H9 (cell line): ENCODE measurements at regions not wholly inside any gene's neighbourhood (a gene's known extent, or its start where the extent isn't known, plus 50 kb on each side); places are given as distances from the start of the nearest gene placed in this dataset.

Experiments
- DNase-seq: peaks from one replicate; pipeline ENCODE4 v3.0.0-alpha.2; 2017
- H2AFZ ChIP-seq: one replicate; pipeline ENCODE4 v1.6.1; 2013; ENCODE audit warnings: mild to moderate bottlenecking, low read length, control low read depth, moderate library complexity
- H2AK5ac ChIP-seq: 2 replicates; pipeline ENCODE4 v1.6.1; 2013; ENCODE audit warnings: low read length, control low read depth, mixed read lengths; ENCODE audit not compliant: insufficient read length
- H2BK120ac ChIP-seq: one replicate; pipeline ENCODE4 v1.6.1; 2013; ENCODE audit warnings: low read depth, mild to moderate bottlenecking, low read length, control low read depth, inconsistent platforms; ENCODE audit not compliant: poor library complexity, severe bottlenecking
- H2BK12ac ChIP-seq: 2 replicates; pipeline ENCODE4 v1.6.1; 2013; ENCODE audit warnings: low read length, control low read depth, mixed read lengths, low read depth; ENCODE audit not compliant: insufficient read length
- H2BK15ac ChIP-seq: 2 replicates; pipeline ENCODE4 v1.6.1; 2013; ENCODE audit warnings: low read depth, low read length, control low read depth
- H2BK20ac ChIP-seq: one replicate; pipeline ENCODE4 v1.6.1; 2013; ENCODE audit warnings: low read depth, mild to moderate bottlenecking, low read length, control low read depth, inconsistent platforms; ENCODE audit not compliant: poor library complexity, severe bottlenecking
- H2BK5ac ChIP-seq: 2 replicates; pipeline ENCODE4 v1.6.1; 2013; ENCODE audit warnings: low read length, control low read depth, mixed read lengths; ENCODE audit not compliant: insufficient read length
- H3K14ac ChIP-seq: 2 replicates; pipeline ENCODE4 v1.6.1; 2013; ENCODE audit warnings: low read length, control low read depth; ENCODE audit not compliant: insufficient read depth
- H3K18ac ChIP-seq: 2 replicates; pipeline ENCODE4 v1.6.1; 2013; ENCODE audit warnings: low read depth, mild to moderate bottlenecking, mixed read lengths, low read length, control low read depth; ENCODE audit not compliant: insufficient read length
- H3K23ac ChIP-seq: 2 replicates; pipeline ENCODE4 v1.6.1; 2013; ENCODE audit warnings: low read length, control low read depth, mixed read lengths, low read depth; ENCODE audit not compliant: insufficient read length
- H3K23me2 ChIP-seq: 2 replicates; pipeline ENCODE4 v1.6.1; 2013; ENCODE audit warnings: low read depth, mild to moderate bottlenecking, mixed read lengths, low read length, control low read depth; ENCODE audit not compliant: insufficient read length, poor library complexity, severe bottlenecking
- H3K27ac ChIP-seq: 2 replicates; pipeline ENCODE4 v1.5.1; 2013; ENCODE audit warnings: low read length, control low read depth, mixed read lengths, low read depth; ENCODE audit not compliant: insufficient read length
- H3K27me3 ChIP-seq: 2 replicates; pipeline ENCODE4 v1.6.1; 2013; ENCODE audit warnings: low read length, control low read depth, inconsistent platforms; ENCODE audit not compliant: insufficient read depth
- H3K4ac ChIP-seq: 2 replicates; pipeline ENCODE4 v1.6.1; 2013; ENCODE audit warnings: low read depth, mild to moderate bottlenecking, control low read depth, inconsistent platforms, low read length, moderate library complexity
- H3K4me1 ChIP-seq: 2 replicates; pipeline ENCODE4 v1.6.1; 2013; ENCODE audit warnings: low read length, control low read depth, inconsistent platforms; ENCODE audit not compliant: insufficient read depth
- H3K4me2 ChIP-seq: 2 replicates; pipeline ENCODE4 v1.6.1; 2013; ENCODE audit warnings: low read length, control low read depth, mixed read lengths; ENCODE audit not compliant: insufficient read length, insufficient read depth
- H3K56ac ChIP-seq: 2 replicates; pipeline ENCODE4 v1.6.1; 2013; ENCODE audit warnings: low read depth, mild to moderate bottlenecking, mixed read lengths, low read length, control low read depth; ENCODE audit not compliant: insufficient read length
- H3K79me1 ChIP-seq: 2 replicates; pipeline ENCODE4 v1.6.1; 2013; ENCODE audit warnings: low read depth, mild to moderate bottlenecking, moderate library complexity, low read length, control low read depth, inconsistent platforms; ENCODE audit not compliant: insufficient read depth, poor library complexity, severe bottlenecking
- H3K79me2 ChIP-seq: 2 replicates; pipeline ENCODE4 v1.6.1; 2013; ENCODE audit warnings: low read length, control low read depth, inconsistent platforms; ENCODE audit not compliant: insufficient read depth
- H3K9ac ChIP-seq: 2 replicates; pipeline ENCODE4 v1.6.1; 2013; ENCODE audit warnings: low read length, control low read depth, mixed read lengths; ENCODE audit not compliant: insufficient read length; ENCODE audit errors: extremely low read depth
- H3K9me3 ChIP-seq: one replicate; pipeline ENCODE4 v1.6.1; 2013; ENCODE audit warnings: low read depth, low read length, inconsistent platforms; ENCODE audit not compliant: control insufficient read depth
- H3T11ph ChIP-seq: one replicate; pipeline ENCODE4 v1.6.1; 2013; ENCODE audit warnings: mild to moderate bottlenecking, low read length, control low read depth, inconsistent platforms
- H4K20me1 ChIP-seq: one replicate; pipeline ENCODE4 v1.6.1; 2013; ENCODE audit not compliant: control insufficient read depth, insufficient read length, insufficient read depth
- H4K5ac ChIP-seq: 2 replicates; pipeline ENCODE4 v1.6.1; 2013; ENCODE audit warnings: low read depth, mild to moderate bottlenecking, mixed read lengths, low read length, control low read depth; ENCODE audit not compliant: insufficient read length
- H4K8ac ChIP-seq: replicated peaks from 2 replicates; pipeline ENCODE4 v1.6.1; 2013; ENCODE audit warnings: low read length, control low read depth, mixed read lengths, low read depth; ENCODE audit not compliant: insufficient read length
- H4K91ac ChIP-seq: 2 replicates; pipeline ENCODE4 v1.6.1; 2013; ENCODE audit warnings: low read depth, mild to moderate bottlenecking, moderate library complexity, mixed read lengths, low read length, control low read depth; ENCODE audit not compliant: insufficient read length
- H3K27ac Mint-ChIP-seq, 3 experiments: 2 replicates in 2 of 3; 3 replicates in 1 of 3; pipeline ENCODE4 v1.8.0; 2020 to 2021; ENCODE audit warnings: mixed read lengths in 3 of 3, mild to moderate bottlenecking in 1 of 3, moderate library complexity in 1 of 3
- H3K27me3 Mint-ChIP-seq: 2 replicates; pipeline ENCODE4 v1.8.0; 2021; ENCODE audit warnings: low read depth, mild to moderate bottlenecking, moderate library complexity, mixed read lengths
- H3K36me3 Mint-ChIP-seq, 3 experiments: 2 replicates in 2 of 3; 3 replicates in 1 of 3; pipeline ENCODE4 v1.8.0; 2020 to 2021; ENCODE audit warnings: low read depth in 3 of 3, mixed read lengths in 3 of 3; ENCODE audit not compliant: insufficient read depth in 1 of 3
- H3K4me1 Mint-ChIP-seq, 2 experiments: 2 replicates each; pipeline ENCODE4 v1.8.0; 2020; ENCODE audit warnings: mixed read lengths in 2 of 2
- H3K4me3 Mint-ChIP-seq, 2 experiments: 2 replicates in 1 of 2; 3 replicates in 1 of 2; pipeline ENCODE4 v1.8.0; 2020 to 2021; ENCODE audit warnings: mild to moderate bottlenecking in 2 of 2, mixed read lengths in 2 of 2, moderate library complexity in 1 of 2
- H3K9me3 Mint-ChIP-seq, 2 experiments: 2 replicates in 1 of 2; 3 replicates in 1 of 2; pipeline ENCODE4 v1.8.0; 2020; ENCODE audit warnings: mild to moderate bottlenecking in 2 of 2, mixed read lengths in 2 of 2, moderate library complexity in 1 of 2
- CTCF ChIP-seq: fragments of 200-600 bp; sonication (generic); conservative IDR thresholded peaks from 3 replicates; pipeline ENCODE4 v1.8.0; 2021; ENCODE audit warnings: antibody characterized with exemption, mild to moderate bottlenecking
- WGBS: extraction: QIAGEN DNeasy Blood & Tissue Kit; methylation state at CpG from one replicate; pipeline ENCODE4 v1.1.7; 2013; ENCODE audit warnings: missing lambda C conversion rate, low lambda C conversion rate, mixed read lengths; ENCODE audit not compliant: insufficient read length; ENCODE audit errors: extremely low coverage; 5-methylcytosine and 5-hydroxymethylcytosine counted together

DNA sequence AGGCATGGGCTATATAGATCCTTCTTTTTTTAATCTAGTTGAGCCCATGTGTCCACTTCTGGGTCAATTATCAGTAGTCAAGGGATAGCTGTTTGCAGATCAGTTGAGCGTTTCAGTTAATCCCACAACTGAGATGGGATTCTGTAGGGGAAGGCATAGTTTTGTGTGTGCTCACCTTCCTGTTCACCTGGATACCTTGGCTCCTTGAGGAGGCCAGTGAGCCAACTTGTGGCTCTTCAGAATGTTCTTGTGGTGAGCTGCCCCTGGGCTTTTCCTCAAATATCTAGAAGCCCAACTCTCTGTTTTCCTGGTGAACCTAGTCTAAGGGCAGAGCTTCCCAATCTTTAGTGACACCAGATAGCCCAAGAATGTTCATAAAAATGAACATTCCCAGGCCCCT lies 302.9 kb upstream of the TBX3 start:
- H3K27me3 Mint-ChIP-seq = peaks cover 15% of the 10 kb centered on the region
- H2BK15ac ChIP-seq = no peak overlapping the region
- no peak overlapping the region for H2BK120ac ChIP-seq
- no peak for TF ChIP-seq CTCF
- no peaks in the 10 kb centered on the region for H3K79me2 ChIP-seq
- no peak overlapping the region for H3T11ph ChIP-seq
- H3K27ac ChIP-seq = no peak overlapping the region
- peaks cover 0 to 3% of the 10 kb centered on the region in 2 experiments; a peak in 1 of 4 replicates for H3K4me1 Mint-ChIP-seq
- H3K27ac Mint-ChIP-seq = no peak overlapping the region
- H3K27me3 ChIP-seq = no peaks in the 10 kb centered on the region
- H3K18ac ChIP-seq = no peak overlapping the region
- no peak overlapping the region for H3K4ac ChIP-seq
- no peak overlapping the region for H2BK20ac ChIP-seq
- no peak overlapping the region for H3K4me3 Mint-ChIP-seq
- H2BK5ac ChIP-seq = no peak overlapping the region
- no peaks in the 10 kb centered on the region for H4K20me1 ChIP-seq
- no peak overlapping the region for H4K5ac ChIP-seq
- no peak overlapping the region for H2AK5ac ChIP-seq
- no peak overlapping the region for H3K14ac ChIP-seq
- no peak overlapping the region for H3K4me2 ChIP-seq
- H3K56ac ChIP-seq = no peak overlapping the region
- WGBS = no CpG with 5 or more reads among the region's 1 CpG
- DNase-seq = no peak
- H3K79me1 ChIP-seq = no peaks in the 10 kb centered on the region
- no peaks in the 10 kb centered on the region for H3K4me1 ChIP-seq
- no peak overlapping the region for H3K9ac ChIP-seq
- no peak overlapping the region for H3K23ac ChIP-seq
- H4K91ac ChIP-seq = no peak overlapping the region
- no peaks in the 10 kb centered on the region for H3K9me3 ChIP-seq
- H2AFZ ChIP-seq = no peak overlapping the region
- no peak overlapping the region for H2BK12ac ChIP-seq
- no peaks in the 10 kb centered on the region; a peak in 1 of 7 replicates for H3K36me3 Mint-ChIP-seq
- H3K23me2 ChIP-seq = no peaks in the 10 kb centered on the region
- H3K9me3 Mint-ChIP-seq = peaks cover 0 to 2% of the 10 kb centered on the region in 2 experiments; a peak in 1 of 5 replicates
- no peak overlapping the region for H4K8ac ChIP-seq
